SK-N-SH (cell line): ENCODE measurements at regions not wholly inside any gene's neighbourhood (a gene's known extent, or its start where the extent isn't known, plus 50 kb on each side); places are given as distances from the start of the nearest gene placed in this dataset.

Source experiments
- CTCF ChIA-PET: fragments of 300-600, 350-600 bp; formaldehyde crosslinking; extraction: SDS; loops from one replicate; lab custom pipeline; 2021; lab: Yijun Ruan, JAX
- POLR2A ChIA-PET: fragments of 350-600 bp; sonication (Branson Sonifier 250); formaldehyde crosslinking; extraction: SDS; loops from one replicate; lab custom pipeline; 2020; ENCODE audit warnings: antibody characterized with exemption, inconsistent platforms; lab: Yijun Ruan, JAX
- DNase-seq: peaks from one replicate; pipeline ENCODE4 v3.0.0; 2012
- H2AFZ ChIP-seq: fragments of 200-600 bp; sonication (generic); 2 replicates; pipeline ENCODE4 v1.8.1; 2016; ENCODE audit warnings: antibody characterized with exemption, mild to moderate bottlenecking, low read depth
- H3F3A ChIP-seq: fragments of 200-600 bp; sonication (generic); replicated peaks from 2 replicates; pipeline ENCODE3; 2016; ENCODE audit warnings: antibody characterized with exemption, mild to moderate bottlenecking; ENCODE audit not compliant: insufficient read depth
- H3K27ac ChIP-seq, 2 experiments: fragments of 200-500 bp in 1 of 2; fragments of 200-600 bp in 1 of 2; sonication (Bioruptor generic) in 1 of 2; sonication (generic), shearing (Covaris generic) in 1 of 2; 2 replicates each; pipeline versions ENCODE4 v1.5.1 to v1.6.1; 2014 to 2016; ENCODE audit warnings: low read depth in 2 of 2, inconsistent platforms in 1 of 2, low read length in 1 of 2, mild to moderate bottlenecking in 1 of 2, mixed read lengths in 1 of 2
- H3K27me3 ChIP-seq: fragments of 200-600 bp; sonication (generic), shearing (Covaris generic); 2 replicates; pipeline ENCODE4 v1.6.1; 2016; ENCODE audit warnings: mixed run types; ENCODE audit not compliant: insufficient read depth
- H3K36me3 ChIP-seq, 2 experiments: fragments of 200-500 bp in 1 of 2; fragments of 200-600 bp in 1 of 2; sonication (Bioruptor generic) in 1 of 2; sonication (generic) in 1 of 2; replicated peaks in 1 of 2; 2 replicates each; pipeline versions ENCODE3 to v1.5.1; 2014 to 2016; ENCODE audit warnings: low read length in 1 of 2, mild to moderate bottlenecking in 1 of 2; ENCODE audit not compliant: insufficient read depth in 2 of 2, control insufficient read depth in 1 of 2
- H3K4me1 ChIP-seq, 2 experiments: fragments of 200-500 bp in 1 of 2; fragments of 200-600 bp in 1 of 2; sonication (Bioruptor generic) in 1 of 2; sonication (generic), shearing (Covaris generic) in 1 of 2; 2 replicates each; pipeline versions ENCODE4 v1.5.1 to v1.6.1; 2014 to 2016; ENCODE audit warnings: low read depth in 1 of 2, low read length in 1 of 2, mixed run types in 1 of 2; ENCODE audit not compliant: insufficient read depth in 2 of 2, control insufficient read depth in 1 of 2
- H3K4me2 ChIP-seq: fragments of 200-600 bp; sonication (generic), shearing (Covaris generic); 2 replicates; pipeline ENCODE4 v1.6.1; 2017; ENCODE audit warnings: mixed run types
- H3K4me3 ChIP-seq, 2 experiments: fragments of 200-500 bp in 1 of 2; fragments of 200-600 bp in 1 of 2; sonication (Bioruptor generic) in 1 of 2; sonication (generic), shearing (Covaris generic) in 1 of 2; 2 replicates each; pipeline versions ENCODE4 v1.5.1 to v1.8.1; 2014 to 2016; ENCODE audit warnings: low read depth in 2 of 2, inconsistent platforms in 1 of 2, low read length in 1 of 2, mild to moderate bottlenecking in 1 of 2, mixed read lengths in 1 of 2, moderate library complexity in 1 of 2
- H3K79me2 ChIP-seq: fragments of 200-600 bp; sonication (generic); 2 replicates; pipeline ENCODE4 v1.8.1; 2017; ENCODE audit warnings: mild to moderate bottlenecking; ENCODE audit not compliant: insufficient read depth
- H3K9ac ChIP-seq: fragments of 200-600 bp; sonication (generic); 2 replicates; pipeline ENCODE4 v1.6.1; 2017; ENCODE audit warnings: mixed run types
- H3K9me2 ChIP-seq: fragments of 200-600 bp; sonication (generic); 2 replicates; pipeline ENCODE4 v1.6.1; 2017; ENCODE audit warnings: mixed run types
- H3K9me3 ChIP-seq: fragments of 200-600 bp; sonication (generic); 2 replicates; pipeline ENCODE4 v1.6.1; 2017; ENCODE audit warnings: mixed run types, mild to moderate bottlenecking, moderate library complexity
- H4K20me1 ChIP-seq: fragments of 200-600 bp; sonication (generic); 2 replicates; pipeline ENCODE4 v1.6.1; 2017; ENCODE audit warnings: mild to moderate bottlenecking, mixed run types; ENCODE audit not compliant: insufficient read depth
- CTCF ChIP-seq: fragments of 200-600 bp; sonication (generic); IDR thresholded peaks from 2 replicates; pipeline ENCODE4 v1.6.1; 2017; ENCODE audit warnings: antibody characterized with exemption, mild to moderate bottlenecking, moderate library complexity
- EP300 ChIP-seq, 2 experiments: IDR thresholded peaks; 2 replicates each; pipeline versions ENCODE4 v1.4.0 to v1.6.1; 2012; ENCODE audit warnings: borderline replicate concordance in 1 of 2, low read depth in 1 of 2, low read length in 1 of 2
- EZH2phosphoT487 ChIP-seq: fragments of 200-600 bp; sonication (generic); IDR thresholded peaks from 2 replicates; pipeline ENCODE4 v1.6.1; 2017; ENCODE audit warnings: low read depth, mixed run types, mild to moderate bottlenecking, antibody characterized with exemption, moderate library complexity, borderline replicate concordance
- FOSL2 ChIP-seq: IDR thresholded peaks from 2 replicates; pipeline ENCODE4 v1.4.0; 2012; ENCODE audit warnings: low read depth, mild to moderate bottlenecking, moderate library complexity, borderline replicate concordance
- MEF2A ChIP-seq: IDR thresholded peaks from 2 replicates; pipeline ENCODE4 v1.4.0; 2012; ENCODE audit warnings: low read depth, borderline replicate concordance
- RAD21 ChIP-seq: IDR thresholded peaks from 2 replicates; pipeline ENCODE4 v1.6.1; 2012; ENCODE audit warnings: mild to moderate bottlenecking, low read length
- RXRA ChIP-seq: IDR thresholded peaks from 2 replicates; pipeline ENCODE4 v1.4.0; 2012; ENCODE audit warnings: low read depth, mild to moderate bottlenecking, borderline replicate concordance
- SIN3A ChIP-seq: IDR thresholded peaks from 2 replicates; pipeline ENCODE4 v1.6.1; 2012; ENCODE audit warnings: low read depth, mild to moderate bottlenecking, low read length, moderate library complexity, borderline replicate concordance
- SMC3 ChIP-seq: IDR thresholded peaks from 2 replicates; pipeline ENCODE4 v1.6.1; 2012; ENCODE audit warnings: low read depth, low read length, improper control_type of control experiment
- TAF1 ChIP-seq: IDR thresholded peaks from 2 replicates; pipeline ENCODE4 v1.6.1; 2012; ENCODE audit warnings: low read depth, mild to moderate bottlenecking, low read length, moderate library complexity, borderline replicate concordance
- TEAD4 ChIP-seq: IDR thresholded peaks from 2 replicates; pipeline ENCODE4 v1.4.0; 2012; ENCODE audit warnings: mild to moderate bottlenecking, borderline replicate concordance; ENCODE audit not compliant: insufficient read depth
- YY1 ChIP-seq: IDR thresholded peaks from 2 replicates; pipeline ENCODE4 v1.4.0; 2012; ENCODE audit warnings: low read depth, mild to moderate bottlenecking
- WGBS: methylation state at CpG from one replicate; pipeline ENCODE4 v1.1.6; 2017; ENCODE audit warnings: low lambda C conversion rate; 5-methylcytosine and 5-hydroxymethylcytosine counted together
- TF ChIP-seq, protein P1 (sequence below): IDR thresholded peaks from 2 replicates; pipeline ENCODE4 v1.6.1; 2012; ENCODE audit warnings: mild to moderate bottlenecking, low read depth, low read length, moderate library complexity
- TF ChIP-seq, protein P2 (sequence below): IDR thresholded peaks from 2 replicates; pipeline ENCODE4 v1.4.0; 2012; ENCODE audit warnings: low read depth, borderline replicate concordance

DNA sequence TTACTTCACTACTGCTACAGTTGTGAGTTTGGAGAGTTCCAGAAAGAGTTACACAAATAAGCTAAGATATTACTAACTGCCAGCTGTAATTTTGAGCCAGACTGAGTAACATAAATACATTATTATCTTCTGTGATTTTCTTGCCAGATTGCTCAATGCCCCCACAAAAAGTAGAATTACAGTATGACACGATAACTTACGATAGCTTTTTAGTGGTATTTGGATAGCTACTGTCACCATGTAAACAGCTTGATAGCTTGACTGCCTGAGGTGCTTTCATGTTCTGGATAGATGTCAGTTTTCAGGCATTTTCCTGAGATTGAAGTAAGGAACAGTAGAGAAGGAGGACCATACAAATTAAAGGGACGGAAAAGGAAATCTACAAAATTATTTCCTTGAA lies 533.3 kb downstream of the SOCS6 start (continued):
- TF ChIP-seq, protein P1, sequence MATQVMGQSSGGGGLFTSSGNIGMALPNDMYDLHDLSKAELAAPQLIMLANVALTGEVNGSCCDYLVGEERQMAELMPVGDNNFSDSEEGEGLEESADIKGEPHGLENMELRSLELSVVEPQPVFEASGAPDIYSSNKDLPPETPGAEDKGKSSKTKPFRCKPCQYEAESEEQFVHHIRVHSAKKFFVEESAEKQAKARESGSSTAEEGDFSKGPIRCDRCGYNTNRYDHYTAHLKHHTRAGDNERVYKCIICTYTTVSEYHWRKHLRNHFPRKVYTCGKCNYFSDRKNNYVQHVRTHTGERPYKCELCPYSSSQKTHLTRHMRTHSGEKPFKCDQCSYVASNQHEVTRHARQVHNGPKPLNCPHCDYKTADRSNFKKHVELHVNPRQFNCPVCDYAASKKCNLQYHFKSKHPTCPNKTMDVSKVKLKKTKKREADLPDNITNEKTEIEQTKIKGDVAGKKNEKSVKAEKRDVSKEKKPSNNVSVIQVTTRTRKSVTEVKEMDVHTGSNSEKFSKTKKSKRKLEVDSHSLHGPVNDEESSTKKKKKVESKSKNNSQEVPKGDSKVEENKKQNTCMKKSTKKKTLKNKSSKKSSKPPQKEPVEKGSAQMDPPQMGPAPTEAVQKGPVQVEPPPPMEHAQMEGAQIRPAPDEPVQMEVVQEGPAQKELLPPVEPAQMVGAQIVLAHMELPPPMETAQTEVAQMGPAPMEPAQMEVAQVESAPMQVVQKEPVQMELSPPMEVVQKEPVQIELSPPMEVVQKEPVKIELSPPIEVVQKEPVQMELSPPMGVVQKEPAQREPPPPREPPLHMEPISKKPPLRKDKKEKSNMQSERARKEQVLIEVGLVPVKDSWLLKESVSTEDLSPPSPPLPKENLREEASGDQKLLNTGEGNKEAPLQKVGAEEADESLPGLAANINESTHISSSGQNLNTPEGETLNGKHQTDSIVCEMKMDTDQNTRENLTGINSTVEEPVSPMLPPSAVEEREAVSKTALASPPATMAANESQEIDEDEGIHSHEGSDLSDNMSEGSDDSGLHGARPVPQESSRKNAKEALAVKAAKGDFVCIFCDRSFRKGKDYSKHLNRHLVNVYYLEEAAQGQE, result no peak
- TF ChIP-seq FOSL2 (no peak), TEAD4 (no peak)

DNA sequence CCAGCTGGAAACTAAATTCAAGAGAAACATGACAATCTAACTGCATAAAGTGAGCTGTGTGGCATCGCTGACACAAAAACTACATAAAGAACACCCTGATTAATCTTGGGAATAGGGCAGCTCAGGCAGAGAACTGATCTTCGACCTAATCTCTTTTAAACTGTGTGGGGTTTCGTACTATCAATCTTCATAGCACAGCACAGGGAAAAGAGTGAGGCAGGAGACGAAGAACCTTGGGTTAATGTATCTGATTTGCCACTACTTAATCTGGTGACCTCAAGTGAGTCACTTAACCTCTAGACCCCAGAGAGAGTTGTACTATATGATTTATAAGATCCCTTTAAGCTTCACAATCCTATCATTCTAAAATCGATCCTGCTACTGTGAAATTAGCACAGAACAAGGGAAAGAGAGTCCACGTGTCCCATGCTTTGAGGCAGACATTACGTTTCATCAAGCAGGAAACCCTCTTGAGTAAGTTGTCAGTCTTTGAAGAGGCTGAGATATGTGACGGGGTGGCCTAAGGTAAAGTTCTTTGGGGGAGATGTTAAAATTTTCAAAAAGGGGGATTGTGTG lies 519.7 kb downstream of the SOCS6 start:
- Histone ChIP-seq H3K27me3 (no peaks in the 10 kb centered on the region), H3K4me3 (no peak overlapping the region), H3K4me2 (no peak overlapping the region), H3K9me2 (no peaks in the 10 kb centered on the region), H3K79me2 (no peaks in the 10 kb centered on the region), H3K4me1 (no peaks in the 10 kb centered on the region; a peak in 1 of 4 replicates), H3K27ac (no peak overlapping the region), H3F3A (no peaks in the 10 kb centered on the region), H4K20me1 (no peaks in the 10 kb centered on the region), H3K9ac (no peak overlapping the region), H3K36me3 (no peaks in the 10 kb centered on the region), H3K9me3 (no peaks in the 10 kb centered on the region), H2AFZ (no peak overlapping the region)
- POLR2A ChIA-PET, result no interaction called here
- 59% methylated on average over 8 of the region's 8 CpGs for WGBS
- CTCF ChIA-PET, result interaction anchor here (1.0 kb wide), 2 partner anchors 82 to 1133 kb away, joined by 3 read pairs; no protein-coding TSS in a partner anchor
- DNase-seq, result no peak
- TF ChIP-seq EP300 (IDR thresholded peaks at IDR 0.05; ENCODE audit: borderline replicate concordance in 1 of 2, low read depth in 1 of 2, low read length in 1 of 2) (no peak), MEF2A (no peak), RXRA (no peak), EZH2phosphoT487 (no peak), YY1 (no peak), TAF1 (no peak), FOSL2 (no peak), SMC3 (no peak), CTCF (no peak), SIN3A (no peak), RAD21 (no peak)
- TF ChIP-seq, protein P2, sequence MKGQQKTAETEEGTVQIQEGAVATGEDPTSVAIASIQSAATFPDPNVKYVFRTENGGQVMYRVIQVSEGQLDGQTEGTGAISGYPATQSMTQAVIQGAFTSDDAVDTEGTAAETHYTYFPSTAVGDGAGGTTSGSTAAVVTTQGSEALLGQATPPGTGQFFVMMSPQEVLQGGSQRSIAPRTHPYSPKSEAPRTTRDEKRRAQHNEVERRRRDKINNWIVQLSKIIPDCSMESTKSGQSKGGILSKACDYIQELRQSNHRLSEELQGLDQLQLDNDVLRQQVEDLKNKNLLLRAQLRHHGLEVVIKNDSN, result no peak
